Activated B cell treated with CpG ODN at 0.5 μM for 24 hours (primary cell): ENCODE measurements at regions not wholly inside any gene's neighbourhood (a gene's known extent, or its start where the extent isn't known, plus 50 kb on each side); places are given as distances from the start of the nearest gene placed in this dataset.

ENCODE experiments used
- ATAC-seq: fragments of 200-7000 bp; cut with Tn5 transposase; one replicate; pipeline ENCODE4 v1.10.0; 2021; ENCODE audit warnings: low read depth, mild to moderate bottlenecking, moderate library complexity
- CTCF ChIA-PET: fragments of 350-600 bp; sonication (Branson Sonifier 250); formaldehyde crosslinking; loops from one replicate; lab custom pipeline; 2021; ENCODE audit warnings: antibody characterized with exemption; lab: Charles Lee
- POLR2A ChIA-PET: fragments of 350-600 bp; sonication (Branson Sonifier 250); formaldehyde crosslinking; loops from one replicate; lab custom pipeline; 2021; ENCODE audit warnings: antibody characterized with exemption; lab: Charles Lee
- DNase-seq: peaks from one replicate; pipeline ENCODE4 v3.0.0; 2022
- H3K27ac Mint-ChIP-seq: one replicate; pipeline ENCODE4 v1.8.0; 2020; ENCODE audit warnings: mixed read lengths
- H3K27me3 Mint-ChIP-seq: one replicate; pipeline ENCODE4 v1.8.0; 2021; ENCODE audit warnings: mixed read lengths
- H3K36me3 Mint-ChIP-seq: one replicate; pipeline ENCODE4 v1.8.0; 2021; ENCODE audit warnings: low read depth, mixed read lengths
- H3K4me1 Mint-ChIP-seq: one replicate; pipeline ENCODE4 v1.8.0; 2021; ENCODE audit warnings: mixed read lengths
- H3K4me3 Mint-ChIP-seq: one replicate; pipeline ENCODE4 v1.8.0; 2020; ENCODE audit warnings: mild to moderate bottlenecking, mixed read lengths
- H3K9me3 Mint-ChIP-seq: one replicate; pipeline ENCODE4 v1.8.0; 2020; ENCODE audit warnings: mixed read lengths
- CTCF ChIP-seq: fragments of 200-600 bp; IDR thresholded peaks from one replicate; pipeline ENCODE4 v1.8.0; 2022; ENCODE audit warnings: antibody characterized with exemption, mild to moderate bottlenecking
- intact Hi-C: fragments of 100-400 bp; cut with micrococcal nuclease; formaldehyde crosslinking; loops from one replicate; pipeline ENCODE4 v1.15.1; 2024

DNA sequence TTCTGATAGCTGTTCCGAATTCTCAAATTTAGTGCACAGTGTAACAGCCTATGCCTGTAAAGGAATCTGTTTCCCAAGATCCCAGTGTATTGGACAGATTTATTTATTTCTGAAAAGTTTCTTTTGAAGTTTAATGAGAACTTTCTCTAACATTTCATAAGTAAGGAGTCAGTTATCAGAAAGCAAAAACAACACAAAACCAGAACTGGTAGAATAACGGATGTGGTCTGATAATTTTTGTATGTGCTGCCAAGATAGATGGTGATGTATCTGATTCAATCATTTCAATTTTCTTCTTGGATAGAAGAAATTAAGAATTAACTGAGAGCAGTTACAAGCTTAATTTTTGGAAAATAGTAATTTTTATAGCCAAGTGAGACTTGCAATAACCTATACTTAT is 374.3 kb downstream of the SOCS6 start:
- POLR2A ChIA-PET = interaction anchor here (0.6 kb wide), 1 partner anchor 1623 kb away, joined by 3 read pairs; no protein-coding TSS in a partner anchor
- ATAC-seq = no peak
- no peak for DNase-seq
- no peak for TF ChIP-seq CTCF
- Mint-ChIP-seq H3K27me3 (no peaks in the 10 kb centered on the region), H3K9me3 (peaks cover 3% of the 10 kb centered on the region), H3K4me1 (peaks cover 3% of the 10 kb centered on the region), H3K4me3 (no peak overlapping the region), H3K36me3 (no peaks in the 10 kb centered on the region), H3K27ac (no peak overlapping the region)
- CTCF ChIA-PET = no interaction called here
- intact Hi-C loops = no loop called here

- no peak for DNase-seq
- Mint-ChIP-seq H3K4me1 (peaks cover 3% of the 10 kb centered on the region), H3K9me3 (peaks cover 3% of the 10 kb centered on the region), H3K4me3 (no peak overlapping the region), H3K27ac (no peak overlapping the region), H3K27me3 (no peaks in the 10 kb centered on the region), H3K36me3 (no peaks in the 10 kb centered on the region)
- POLR2A ChIA-PET = interaction anchor here (0.6 kb wide), 1 partner anchor 1623 kb away, joined by 3 read pairs; no protein-coding TSS in a partner anchor
- intact Hi-C loops = no loop called here
- no peak for TF ChIP-seq CTCF
- ATAC-seq = no peak
- CTCF ChIA-PET = no interaction called here
Measured at GRCh38 chr18:70662588-70662987, 373.7 kb downstream of the SOCS6 start.

- CTCF ChIA-PET = no interaction called here
- no peaks in the 10 kb centered on the region for H3K9me3 Mint-ChIP-seq
- no peaks in the 10 kb centered on the region for H3K36me3 Mint-ChIP-seq
- intact Hi-C loops = no loop called here
- DNase-seq = no peak
- ATAC-seq = no peak
- H3K27ac Mint-ChIP-seq = no peak overlapping the region
- no peaks in the 10 kb centered on the region for H3K27me3 Mint-ChIP-seq
- POLR2A ChIA-PET = no interaction called here
- no peak for TF ChIP-seq CTCF
- H3K4me1 Mint-ChIP-seq = peaks cover 3% of the 10 kb centered on the region
- no peak overlapping the region for H3K4me3 Mint-ChIP-seq
Measured at GRCh38 chr18:70659036-70659925, 370.4 kb downstream of the SOCS6 start.

DNA sequence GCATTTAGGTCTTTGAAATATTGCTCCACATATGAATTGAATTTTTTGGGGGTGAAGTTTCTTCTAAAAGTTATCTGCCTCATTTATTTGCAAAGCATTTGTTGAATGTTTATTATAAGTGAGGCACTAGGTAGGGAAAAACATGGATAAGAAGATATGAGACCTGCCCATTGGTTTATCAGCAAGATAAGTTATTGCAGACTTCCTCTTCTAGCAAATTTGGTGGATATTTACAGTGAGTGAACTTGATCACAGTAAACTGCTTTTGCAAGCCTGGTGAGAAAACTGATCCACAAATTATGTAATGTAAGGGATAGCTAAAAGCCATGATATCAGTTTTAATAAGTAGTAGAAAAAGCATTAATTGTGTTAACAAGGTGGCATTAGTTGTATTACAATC is 364.8 kb downstream of the SOCS6 start:
- H3K27me3 Mint-ChIP-seq = no peaks in the 10 kb centered on the region
- H3K4me1 Mint-ChIP-seq = no peaks in the 10 kb centered on the region
- peaks cover 7% of the 10 kb centered on the region for H3K9me3 Mint-ChIP-seq
- H3K36me3 Mint-ChIP-seq = no peaks in the 10 kb centered on the region
- no peak overlapping the region for H3K27ac Mint-ChIP-seq
- no peak for DNase-seq
- ChIA-PET CTCF (no interaction called here), POLR2A (no interaction called here)
- ATAC-seq = no peak
- no peak for TF ChIP-seq CTCF
- H3K4me3 Mint-ChIP-seq = no peak overlapping the region
- intact Hi-C loops = no loop called here

GRCh38 chr18:70650878-70651277 is 362.0 kb downstream of the SOCS6 start:
- intact Hi-C loops = no loop called here

More at GRCh38 chr18:70650878-70651277, 362.0 kb downstream of the SOCS6 start:
- Mint-ChIP-seq H3K27me3 (no peaks in the 10 kb centered on the region), H3K36me3 (no peaks in the 10 kb centered on the region), H3K4me3 (no peak overlapping the region), H3K9me3 (peaks cover 7% of the 10 kb centered on the region), H3K27ac (no peak overlapping the region), H3K4me1 (no peaks in the 10 kb centered on the region)
- no peak for TF ChIP-seq CTCF
- ATAC-seq = no peak
- no peak for DNase-seq
- ChIA-PET POLR2A (no interaction called here), CTCF (no interaction called here)
